Kidney epithelial cell (primary cell): ENCODE measurements at regions not wholly inside any gene's neighbourhood (a gene's known extent, or its start where the extent isn't known, plus 50 kb on each side); places are given as distances from the start of the nearest gene placed in this dataset.

Experiments
- DNase-seq: peaks from one replicate; pipeline ENCODE4 v3.0.0-alpha.2; 2010; ENCODE audit warnings: low read depth
- H3K27me3 ChIP-seq: 2 replicates; pipeline ENCODE4 v1.6.0; 2011; ENCODE audit warnings: low read length; ENCODE audit not compliant: control insufficient read depth, insufficient read depth
- H3K36me3 ChIP-seq: 2 replicates; pipeline ENCODE4 v1.5.1; 2011; ENCODE audit warnings: low read length; ENCODE audit not compliant: control insufficient read depth, insufficient read depth
- H3K4me3 ChIP-seq: 2 replicates; pipeline ENCODE4 v1.5.1; 2011; ENCODE audit warnings: low read depth, mild to moderate bottlenecking, control low read depth, low read length
- TF ChIP-seq, protein P1 (sequence below): IDR thresholded peaks from 2 replicates; pipeline ENCODE4 v1.5.1; 2011; ENCODE audit warnings: mild to moderate bottlenecking, moderate library complexity, low read length, control low read depth, inconsistent platforms; ENCODE audit not compliant: insufficient read depth, poor library complexity, severe bottlenecking

GRCh38 chr17:54172096-54172984 lies 349.6 kb downstream of the KIF2B start:
- no peak for DNase-seq
- Histone ChIP-seq H3K36me3 (no peaks in the 10 kb centered on the region), H3K27me3 (no peaks in the 10 kb centered on the region), H3K4me3 (no peak overlapping the region)
- TF ChIP-seq, protein P1, sequence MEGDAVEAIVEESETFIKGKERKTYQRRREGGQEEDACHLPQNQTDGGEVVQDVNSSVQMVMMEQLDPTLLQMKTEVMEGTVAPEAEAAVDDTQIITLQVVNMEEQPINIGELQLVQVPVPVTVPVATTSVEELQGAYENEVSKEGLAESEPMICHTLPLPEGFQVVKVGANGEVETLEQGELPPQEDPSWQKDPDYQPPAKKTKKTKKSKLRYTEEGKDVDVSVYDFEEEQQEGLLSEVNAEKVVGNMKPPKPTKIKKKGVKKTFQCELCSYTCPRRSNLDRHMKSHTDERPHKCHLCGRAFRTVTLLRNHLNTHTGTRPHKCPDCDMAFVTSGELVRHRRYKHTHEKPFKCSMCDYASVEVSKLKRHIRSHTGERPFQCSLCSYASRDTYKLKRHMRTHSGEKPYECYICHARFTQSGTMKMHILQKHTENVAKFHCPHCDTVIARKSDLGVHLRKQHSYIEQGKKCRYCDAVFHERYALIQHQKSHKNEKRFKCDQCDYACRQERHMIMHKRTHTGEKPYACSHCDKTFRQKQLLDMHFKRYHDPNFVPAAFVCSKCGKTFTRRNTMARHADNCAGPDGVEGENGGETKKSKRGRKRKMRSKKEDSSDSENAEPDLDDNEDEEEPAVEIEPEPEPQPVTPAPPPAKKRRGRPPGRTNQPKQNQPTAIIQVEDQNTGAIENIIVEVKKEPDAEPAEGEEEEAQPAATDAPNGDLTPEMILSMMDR: peak; percentile 60

DNA sequence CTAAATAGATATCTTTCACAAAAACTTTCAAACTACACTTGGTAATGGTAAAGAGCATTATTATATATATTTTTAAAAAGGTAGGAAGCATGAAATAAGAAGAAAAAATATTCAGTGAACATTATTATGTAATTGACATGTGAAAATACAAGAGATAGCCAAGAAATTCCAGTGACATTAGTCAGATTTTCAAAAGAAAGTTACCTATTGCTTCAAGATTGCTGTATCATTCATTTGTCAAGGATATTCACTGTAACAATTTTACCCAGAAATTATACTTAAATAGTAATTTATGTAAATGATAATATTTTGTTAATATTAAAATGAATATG lies 350.2 kb downstream of the KIF2B start:
- DNase-seq: no peak
- H3K4me3 ChIP-seq: no peak overlapping the region
- no peaks in the 10 kb centered on the region for H3K27me3 ChIP-seq
- no peaks in the 10 kb centered on the region for H3K36me3 ChIP-seq
- TF ChIP-seq, protein P1: no peak

- DNase-seq: no peak
- no peaks in the 10 kb centered on the region for H3K36me3 ChIP-seq
- no peaks in the 10 kb centered on the region for H3K27me3 ChIP-seq
- H3K4me3 ChIP-seq: no peak overlapping the region
- TF ChIP-seq, protein P1: no peak
Observed at GRCh38 chr17:54177606-54178308, 355.0 kb downstream of the KIF2B start.

GRCh38 chr17:54180950-54181349 lies 358.2 kb downstream of the KIF2B start:
- TF ChIP-seq, protein P1: no peak
- no peak for DNase-seq

GRCh38 chr17:54191261-54191660 lies 368.5 kb downstream of the KIF2B start:
- TF ChIP-seq, protein P1: no peak
- H3K27me3 ChIP-seq: no peaks in the 10 kb centered on the region

More at GRCh38 chr17:54180950-54181349, 358.2 kb downstream of the KIF2B start:
- H3K36me3 ChIP-seq: no peaks in the 10 kb centered on the region
- no peaks in the 10 kb centered on the region for H3K27me3 ChIP-seq
- H3K4me3 ChIP-seq: no peak overlapping the region

More at GRCh38 chr17:54191261-54191660, 368.5 kb downstream of the KIF2B start:
- no peak for DNase-seq
- Histone ChIP-seq H3K36me3 (no peaks in the 10 kb centered on the region), H3K4me3 (no peak overlapping the region)
